Trophoblast cell (in vitro differentiated cells and primary cell): ENCODE measurements at regions not wholly inside any gene's neighbourhood (a gene's known extent, or its start where the extent isn't known, plus 50 kb on each side); places are given as distances from the start of the nearest gene placed in this dataset.
A peak's percentile ranks its signal among the peaks of the same experiment; 100 is the strongest.

Experiments
- DNase-seq, 2 donors: peaks; one replicate each; pipeline ENCODE4 v3.0.0-alpha.2; 2016
- H2AFZ ChIP-seq: 2 replicates; pipeline ENCODE4 v1.6.1; 2013; ENCODE audit warnings: low read length, moderate library complexity, mild to moderate bottlenecking; ENCODE audit not compliant: insufficient read depth, poor library complexity
- H2AK5ac ChIP-seq: 2 replicates; pipeline ENCODE4 v1.6.1; 2013; ENCODE audit warnings: mild to moderate bottlenecking, low read length
- H2BK120ac ChIP-seq: 2 replicates; pipeline ENCODE4 v1.6.1; 2013; ENCODE audit warnings: low read length, mild to moderate bottlenecking, moderate library complexity; ENCODE audit not compliant: insufficient read depth, poor library complexity
- H2BK12ac ChIP-seq: 2 replicates; pipeline ENCODE4 v1.6.1; 2013; ENCODE audit warnings: mild to moderate bottlenecking, low read length, moderate library complexity
- H2BK5ac ChIP-seq: 2 replicates; pipeline ENCODE4 v1.6.1; 2013; ENCODE audit warnings: low read length, low read depth, moderate library complexity, mild to moderate bottlenecking; ENCODE audit not compliant: poor library complexity
- H3K14ac ChIP-seq: 2 replicates; pipeline ENCODE4 v1.6.1; 2013; ENCODE audit warnings: mild to moderate bottlenecking, low read length
- H3K18ac ChIP-seq: 2 replicates; pipeline ENCODE4 v1.6.1; 2013; ENCODE audit warnings: mild to moderate bottlenecking, low read length
- H3K23ac ChIP-seq: 2 replicates; pipeline ENCODE4 v1.6.1; 2013; ENCODE audit warnings: low read length
- H3K27ac ChIP-seq: 2 replicates; pipeline ENCODE4 v1.5.1; 2013; ENCODE audit warnings: low read depth, mild to moderate bottlenecking, inconsistent platforms, low read length, moderate library complexity
- H3K27me3 ChIP-seq: 2 replicates; pipeline ENCODE4 v1.6.1; 2013; ENCODE audit warnings: inconsistent platforms, mild to moderate bottlenecking, low read length, moderate library complexity; ENCODE audit not compliant: insufficient read depth
- H3K36me3 ChIP-seq, 2 experiments: 1 replicate in 1 of 2; 2 replicates in 1 of 2; pipeline ENCODE4 v1.6.1; 2013; ENCODE audit warnings: low read length in 2 of 2, mild to moderate bottlenecking in 2 of 2, moderate library complexity in 1 of 2; ENCODE audit not compliant: insufficient read depth in 2 of 2, control insufficient read depth in 1 of 2
- H3K4ac ChIP-seq: 2 replicates; pipeline ENCODE4 v1.6.1; 2013; ENCODE audit warnings: low read depth, mild to moderate bottlenecking, low read length, moderate library complexity
- H3K4me1 ChIP-seq, 2 experiments: 1 replicate in 1 of 2; 2 replicates in 1 of 2; pipeline ENCODE4 v1.6.1; 2013; ENCODE audit warnings: low read length in 2 of 2, mild to moderate bottlenecking in 2 of 2, moderate library complexity in 1 of 2; ENCODE audit not compliant: insufficient read depth in 2 of 2, control insufficient read depth in 1 of 2
- H3K4me2 ChIP-seq: 2 replicates; pipeline ENCODE4 v1.6.1; 2013; ENCODE audit warnings: inconsistent platforms, mild to moderate bottlenecking, low read length, moderate library complexity
- H3K4me3 ChIP-seq: 2 replicates; pipeline ENCODE4 v1.5.1; 2013; ENCODE audit warnings: mild to moderate bottlenecking, low read depth, low read length, inconsistent platforms
- H3K79me1 ChIP-seq: one replicate; pipeline ENCODE4 v1.6.1; 2013; ENCODE audit warnings: low read length
- H3K79me2 ChIP-seq: 2 replicates; pipeline ENCODE4 v1.6.1; 2013; ENCODE audit warnings: low read length, mild to moderate bottlenecking; ENCODE audit not compliant: control insufficient read depth, insufficient read depth, poor library complexity
- H3K9ac ChIP-seq: 2 replicates; pipeline ENCODE4 v1.6.1; 2013; ENCODE audit warnings: mild to moderate bottlenecking, low read length
- H3K9me3 ChIP-seq: 2 replicates; pipeline ENCODE4 v1.6.1; 2013; ENCODE audit warnings: low read depth, mild to moderate bottlenecking, control low read depth, inconsistent platforms, low read length; ENCODE audit not compliant: insufficient read depth
- H4K12ac ChIP-seq: 2 replicates; pipeline ENCODE4 v1.6.1; 2013; ENCODE audit warnings: low read depth, mild to moderate bottlenecking, low read length, moderate library complexity
- H4K8ac ChIP-seq: 2 replicates; pipeline ENCODE4 v1.6.1; 2013; ENCODE audit warnings: low read depth, mild to moderate bottlenecking, low read length, moderate library complexity
- H4K91ac ChIP-seq: one replicate; pipeline ENCODE4 v1.6.1; 2013; ENCODE audit warnings: low read depth, mild to moderate bottlenecking, low read length, moderate library complexity
- WGBS: extraction: QIAGEN DNeasy Blood & Tissue Kit; methylation state at CpG from one replicate; pipeline ENCODE4 v1.1.7; 2013; ENCODE audit warnings: missing lambda C conversion rate; ENCODE audit not compliant: insufficient read length, insufficient coverage; ENCODE audit errors: extremely low coverage; 5-methylcytosine and 5-hydroxymethylcytosine counted together

- Histone ChIP-seq H4K8ac (no peak overlapping the region), H3K4me3 (no peak overlapping the region), H2BK12ac (no peak overlapping the region), H3K27ac (no peak overlapping the region), H3K9me3 (peaks cover 3% of the 10 kb centered on the region), H4K91ac (no peak overlapping the region), H3K79me2 (no peaks in the 10 kb centered on the region), H3K23ac (no peak overlapping the region), H3K79me1 (no peaks in the 10 kb centered on the region), H3K4me2 (no peak overlapping the region), H3K36me3 (no peaks in the 10 kb centered on the region), H3K9ac (no peak overlapping the region), H2BK120ac (no peak overlapping the region), H3K4me1 (no peaks in the 10 kb centered on the region), H2AK5ac (no peak overlapping the region), H3K27me3 (no peaks in the 10 kb centered on the region), H2BK5ac (no peak overlapping the region), H4K12ac (no peak overlapping the region), H3K14ac (no peak overlapping the region), H3K4ac (no peak overlapping the region), H3K18ac (no peak overlapping the region), H2AFZ (no peak overlapping the region)
- DNase-seq, result no peak
Measured at GRCh38 chr7:41811941-41812340, 109.1 kb upstream of the INHBA start.

GRCh38 chr7:41809940-41810576 is 107.2 kb upstream of the INHBA start:
- no peak overlapping the region for H3K4me3 ChIP-seq
- H3K36me3 ChIP-seq, result no peaks in the 10 kb centered on the region
- no peak overlapping the region for H3K27ac ChIP-seq
- no peak overlapping the region for H3K9ac ChIP-seq
- H2AK5ac ChIP-seq, result no peak overlapping the region
- H3K27me3 ChIP-seq, result no peaks in the 10 kb centered on the region
- H3K4ac ChIP-seq, result no peak overlapping the region
- peak in 1 of 2 donors; percentile 18 for DNase-seq
- no peak overlapping the region for H3K4me2 ChIP-seq
- H4K12ac ChIP-seq, result no peak overlapping the region
- peaks cover 3% of the 10 kb centered on the region for H3K9me3 ChIP-seq
- H3K14ac ChIP-seq, result no peak overlapping the region
- no peaks in the 10 kb centered on the region for H3K79me1 ChIP-seq
- no peak overlapping the region for H2AFZ ChIP-seq
- H2BK12ac ChIP-seq, result no peak overlapping the region
- no CpG with 5 or more reads among the region's 13 CpGs for WGBS
- H2BK120ac ChIP-seq, result no peak overlapping the region
- no peaks in the 10 kb centered on the region for H3K79me2 ChIP-seq
- H4K8ac ChIP-seq, result no peak overlapping the region
- H3K18ac ChIP-seq, result no peak overlapping the region
- no peak overlapping the region for H4K91ac ChIP-seq
- H3K23ac ChIP-seq, result no peak overlapping the region
- H3K4me1 ChIP-seq, result no peaks in the 10 kb centered on the region
- no peak overlapping the region for H2BK5ac ChIP-seq

GRCh38 chr7:41809529-41809939 is 106.6 kb upstream of the INHBA start:
- no peak overlapping the region for H4K91ac ChIP-seq
- H2AK5ac ChIP-seq, result no peak overlapping the region
- H3K36me3 ChIP-seq, result no peaks in the 10 kb centered on the region
- no peak overlapping the region for H3K4ac ChIP-seq
- DNase-seq, result no peak
- H3K23ac ChIP-seq, result no peak overlapping the region
- H3K79me2 ChIP-seq, result no peaks in the 10 kb centered on the region
- no peaks in the 10 kb centered on the region for H3K79me1 ChIP-seq
- H3K4me1 ChIP-seq, result no peaks in the 10 kb centered on the region
- no peak overlapping the region for H3K18ac ChIP-seq
- H4K12ac ChIP-seq, result no peak overlapping the region
- H3K4me3 ChIP-seq, result no peak overlapping the region
- no peak overlapping the region for H2AFZ ChIP-seq
- no peak overlapping the region for H4K8ac ChIP-seq
- no peak overlapping the region for H3K14ac ChIP-seq
- H3K4me2 ChIP-seq, result no peak overlapping the region
- no CpG with 5 or more reads among the region's 1 CpG for WGBS
- no peak overlapping the region for H2BK12ac ChIP-seq
- no peak overlapping the region for H2BK5ac ChIP-seq
- H3K9ac ChIP-seq, result no peak overlapping the region
- H3K27ac ChIP-seq, result no peak overlapping the region
- H3K9me3 ChIP-seq, result peaks cover 3% of the 10 kb centered on the region
- H2BK120ac ChIP-seq, result no peak overlapping the region
- H3K27me3 ChIP-seq, result no peaks in the 10 kb centered on the region

- Histone ChIP-seq H3K27me3 (no peaks in the 10 kb centered on the region), H3K36me3 (no peaks in the 10 kb centered on the region), H2AK5ac (no peak overlapping the region), H3K14ac (no peak overlapping the region), H3K9ac (no peak overlapping the region), H2BK5ac (no peak overlapping the region), H2BK12ac (no peak overlapping the region), H2BK120ac (no peak overlapping the region), H2AFZ (no peak overlapping the region), H4K8ac (no peak overlapping the region), H4K12ac (no peak overlapping the region), H3K18ac (no peak overlapping the region), H3K4me3 (no peak overlapping the region), H3K79me1 (no peaks in the 10 kb centered on the region), H3K9me3 (peaks cover 3% of the 10 kb centered on the region), H3K4me1 (no peaks in the 10 kb centered on the region), H3K27ac (no peak overlapping the region), H4K91ac (no peak overlapping the region), H3K79me2 (no peaks in the 10 kb centered on the region), H3K23ac (no peak overlapping the region), H3K4me2 (no peak overlapping the region), H3K4ac (no peak overlapping the region)
- WGBS, result no CpG with 5 or more reads among the region's 2 CpGs
- no peak for DNase-seq
Measured at GRCh38 chr7:41809116-41809515, 106.2 kb upstream of the INHBA start.
